ENCODE measurements at regions not wholly inside any gene's neighbourhood (a gene's known extent, or its start where the extent isn't known, plus 50 kb on each side); places are given as distances from the start of the nearest gene placed in this dataset.

DNA sequence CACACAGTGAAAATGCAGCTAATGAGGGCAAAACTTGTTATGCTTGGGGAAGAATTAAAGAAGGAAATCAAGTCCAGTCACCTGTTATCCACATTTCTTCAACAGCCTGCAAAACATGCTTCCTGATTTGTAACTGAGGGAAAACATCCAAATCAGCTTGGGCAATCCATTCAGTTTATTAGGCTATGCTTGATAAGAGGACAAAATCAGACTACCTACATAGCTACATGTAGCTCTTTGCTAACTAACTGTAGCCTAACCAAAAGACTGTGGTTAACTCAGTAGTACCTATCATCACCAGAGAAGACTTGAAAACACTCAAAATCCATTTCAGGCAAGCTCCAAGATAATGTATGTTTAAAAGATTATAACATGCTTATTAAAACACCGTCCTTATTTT is 436.4 kb downstream of the SHQ1 start:
- no peak for DNase-seq (ENCODE audit: extremely low read depth in 1 of 2, low read depth in 1 of 2)

GRCh38 chr3:72411126-72411525 is 437.1 kb downstream of the SHQ1 start:
- DNase-seq (ENCODE audit: extremely low read depth in 1 of 2, low read depth in 1 of 2), result no peak

- no peak for DNase-seq (ENCODE audit: extremely low read depth in 1 of 2, low read depth in 1 of 2)
Measured at GRCh38 chr3:72408983-72409779, 439.1 kb downstream of the SHQ1 start.

DNA sequence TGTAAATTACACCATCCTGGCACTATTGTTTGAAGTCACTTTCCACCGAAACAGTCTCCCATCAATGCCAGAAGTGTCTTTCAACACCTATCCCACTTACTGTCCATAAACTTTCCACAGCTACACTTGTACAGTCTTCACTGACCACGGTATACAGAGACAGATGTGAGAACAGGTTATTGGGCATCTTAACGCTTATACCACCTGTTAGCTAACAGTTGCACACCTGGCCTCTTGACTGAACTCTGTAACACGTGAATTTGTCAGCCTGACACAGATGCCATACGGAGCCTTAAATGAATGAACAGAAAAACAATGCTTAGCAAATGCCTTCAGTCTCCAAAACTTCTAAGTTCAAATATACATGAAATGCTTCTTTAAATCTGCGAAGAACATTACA is 440.5 kb downstream of the SHQ1 start:
- no peak for DNase-seq (ENCODE audit: extremely low read depth in 1 of 2, low read depth in 1 of 2)

DNA sequence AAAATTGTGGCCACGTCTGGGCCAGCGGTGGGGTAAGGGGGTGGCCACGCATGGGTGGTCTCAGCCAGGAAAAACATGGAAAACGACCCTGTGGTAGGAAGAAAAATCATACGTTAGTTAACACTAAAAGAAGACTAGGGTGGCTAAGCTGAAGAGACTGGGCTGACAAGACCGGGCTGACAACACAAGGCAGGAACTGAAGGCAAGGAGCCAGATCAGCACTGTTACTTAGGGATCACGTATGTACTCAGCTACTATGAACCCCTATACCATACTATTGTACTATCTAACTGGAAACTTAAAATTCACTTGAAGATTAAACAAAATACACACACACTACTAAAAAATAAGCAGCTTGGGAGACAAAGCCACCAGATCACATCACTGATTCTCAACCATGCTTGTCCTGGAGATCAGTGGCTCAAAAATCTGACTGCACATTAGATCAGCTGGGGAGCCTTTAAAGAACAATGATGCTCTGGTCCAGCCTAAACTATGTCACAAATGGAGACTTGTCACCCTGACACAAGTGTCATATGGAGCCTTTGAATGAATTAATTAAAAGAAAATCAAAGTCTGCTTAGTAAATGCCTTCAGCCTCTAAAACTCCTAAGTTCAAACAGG is 442.2 kb downstream of the SHQ1 start:
- no peak for DNase-seq (ENCODE audit: extremely low read depth in 1 of 2, low read depth in 1 of 2)

- no peak for DNase-seq (ENCODE audit: extremely low read depth in 1 of 2, low read depth in 1 of 2)
Measured at GRCh38 chr3:72401005-72401545, 447.2 kb downstream of the SHQ1 start.

DNA sequence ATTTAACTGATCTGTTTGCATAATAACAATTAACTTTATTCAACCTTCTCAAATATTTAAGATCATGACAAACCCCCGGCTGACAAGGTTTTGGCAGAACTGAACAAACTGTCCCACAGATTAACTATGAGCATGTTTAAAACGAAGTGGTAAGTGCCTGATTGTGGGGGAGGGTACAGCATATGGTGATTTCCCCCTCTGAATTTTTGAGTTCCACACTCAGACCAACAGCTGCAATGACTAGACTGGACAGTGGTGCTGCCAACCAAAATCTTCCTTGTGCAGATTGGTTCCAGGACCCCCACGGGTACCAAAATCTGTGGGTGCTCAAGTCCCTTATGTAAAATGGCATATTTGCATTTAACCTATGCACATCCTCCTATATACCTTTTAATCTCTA is 449.5 kb downstream of the SHQ1 start:
- DNase-seq (ENCODE audit: extremely low read depth in 1 of 2, low read depth in 1 of 2), result no peak

DNA sequence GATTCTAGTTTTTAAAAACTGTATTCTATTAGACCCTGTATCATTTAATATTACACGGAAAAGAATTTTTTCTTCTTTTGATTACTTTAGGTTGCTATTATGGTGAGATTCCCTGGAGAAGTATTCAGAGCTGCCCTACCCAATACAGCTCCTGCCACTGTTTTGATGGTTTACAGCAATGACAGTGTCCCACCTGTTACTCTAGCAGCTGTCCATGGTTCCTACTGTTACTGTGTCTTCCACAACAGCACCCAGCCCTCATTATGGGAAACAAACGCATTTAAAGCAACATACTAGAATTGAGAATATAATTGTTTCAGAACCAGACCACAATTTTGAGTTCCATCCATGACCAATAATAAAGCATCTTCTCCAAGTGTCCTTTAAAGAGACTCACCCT is 450.7 kb downstream of the SHQ1 start:
- DNase-seq (ENCODE audit: extremely low read depth in 1 of 2, low read depth in 1 of 2), result no peak

GRCh38 chr3:72396899-72397298 is 451.3 kb downstream of the SHQ1 start:
- DNase-seq (ENCODE audit: extremely low read depth in 1 of 2, low read depth in 1 of 2), result no peak

DNA sequence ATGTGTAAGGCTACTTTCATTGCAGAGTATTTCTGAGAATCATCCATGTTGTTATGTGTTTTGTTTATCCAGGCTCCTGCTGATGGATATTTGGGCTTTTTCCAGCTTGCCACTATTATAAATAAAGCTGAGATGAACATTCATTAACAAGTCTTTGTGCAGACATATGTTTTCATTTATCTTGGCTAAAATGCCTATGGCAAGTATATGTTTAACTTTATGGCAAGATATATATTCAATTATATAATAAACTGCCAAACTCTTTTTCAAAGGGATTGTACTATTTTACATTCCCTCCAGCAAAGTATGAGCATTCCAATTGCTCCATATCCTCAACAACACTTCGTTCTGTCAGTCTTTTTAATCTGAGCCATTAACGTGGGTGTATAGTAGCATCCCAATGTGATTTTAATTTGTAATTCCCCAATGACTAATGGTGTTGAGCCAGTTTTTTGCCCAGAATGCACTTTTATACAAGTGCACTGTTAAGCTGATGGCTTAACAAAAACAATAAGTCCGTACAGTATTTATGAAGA is 452.4 kb downstream of the SHQ1 start:
- no peak for DNase-seq (ENCODE audit: extremely low read depth in 1 of 2, low read depth in 1 of 2)

DNA sequence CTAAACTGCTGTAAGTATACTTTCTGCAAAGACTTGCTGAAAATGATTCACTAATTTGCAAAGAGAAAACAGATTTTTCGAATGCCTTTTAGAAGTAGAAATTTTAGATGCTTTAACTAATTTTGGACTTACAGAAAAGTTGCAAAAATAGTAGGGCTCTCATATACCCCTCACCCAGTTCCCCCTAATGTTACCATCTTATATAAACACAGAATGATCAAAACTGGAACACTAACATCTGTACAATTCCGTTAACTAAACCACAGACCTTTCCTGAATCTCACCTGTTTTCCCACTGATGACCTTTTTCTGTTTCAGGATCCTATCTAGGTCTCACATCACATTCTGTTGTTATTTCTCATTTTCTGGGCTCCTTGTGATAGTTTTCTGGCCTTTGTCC is 454.8 kb downstream of the SHQ1 start:
- DNase-seq (ENCODE audit: extremely low read depth in 1 of 2, low read depth in 1 of 2), result no peak

DNA sequence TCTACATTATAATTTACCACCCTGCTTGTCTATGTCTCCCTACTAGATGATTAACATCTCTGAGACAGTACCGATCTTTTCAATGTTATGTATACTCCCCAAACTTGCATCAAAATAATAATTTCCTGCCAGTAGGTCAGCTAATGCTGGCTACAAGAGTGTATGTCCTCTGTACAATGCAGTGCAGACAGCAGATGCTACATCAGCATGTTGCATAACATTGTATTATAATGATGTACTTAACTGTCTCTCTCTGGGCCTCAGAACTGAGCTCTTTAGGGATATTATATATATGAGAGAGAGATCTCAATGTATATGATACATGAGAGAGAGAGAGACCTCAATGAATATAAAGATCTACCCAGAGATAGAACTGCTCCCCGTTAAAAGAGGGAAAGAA is 456.6 kb downstream of the SHQ1 start:
- DNase-seq (ENCODE audit: extremely low read depth in 1 of 2, low read depth in 1 of 2), result no peak

DNA sequence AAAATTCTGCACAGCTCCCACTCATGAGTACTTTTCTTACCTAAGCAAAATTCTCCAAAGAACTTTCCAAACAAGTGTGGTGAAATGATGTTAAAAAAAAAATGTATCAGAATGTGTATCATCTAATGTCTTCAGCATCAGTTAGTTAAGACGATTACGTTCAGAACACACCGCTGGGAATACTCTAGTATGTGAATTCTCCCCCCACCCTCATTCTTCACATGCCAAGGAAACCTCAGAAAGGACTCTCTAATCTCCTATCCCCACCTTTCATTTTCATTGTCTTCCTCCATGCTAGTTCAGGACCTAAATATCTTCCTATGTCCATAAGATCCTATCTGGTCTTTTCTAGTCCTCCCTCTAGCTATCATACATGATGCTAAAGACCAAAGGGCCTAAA is 457.4 kb downstream of the SHQ1 start:
- DNase-seq (ENCODE audit: extremely low read depth in 1 of 2, low read depth in 1 of 2), result no peak

GRCh38 chr3:72388644-72389043 is 459.6 kb downstream of the SHQ1 start:
- DNase-seq (ENCODE audit: extremely low read depth in 1 of 2, low read depth in 1 of 2), result no peak

DNA sequence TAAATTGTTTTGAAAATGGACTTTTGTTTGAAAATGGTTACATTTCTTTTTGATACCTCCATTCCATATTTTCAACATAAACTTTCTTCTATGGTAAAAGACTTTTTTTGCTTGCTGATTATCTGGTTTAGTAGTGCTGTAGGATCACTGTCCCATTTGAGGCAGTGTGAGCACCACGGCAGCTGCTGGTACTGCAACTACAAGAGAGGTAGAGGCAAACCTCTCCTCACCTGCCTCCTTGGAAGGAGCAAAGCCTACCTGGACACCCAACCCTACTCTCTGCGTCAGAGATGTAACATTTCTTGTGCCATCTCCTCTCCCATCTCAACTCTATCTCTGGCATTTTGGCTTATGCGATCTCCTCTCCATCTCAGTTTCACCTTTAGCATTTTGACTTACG is 460.1 kb downstream of the SHQ1 start:
- no peak for DNase-seq (ENCODE audit: extremely low read depth in 1 of 2, low read depth in 1 of 2)

GRCh38 chr3:72386327-72387000 is 461.8 kb downstream of the SHQ1 start:
- no peak for DNase-seq (ENCODE audit: extremely low read depth in 1 of 2, low read depth in 1 of 2)

- no peak for DNase-seq (ENCODE audit: extremely low read depth in 1 of 2, low read depth in 1 of 2)
Measured at GRCh38 chr3:72385167-72385566, 463.1 kb downstream of the SHQ1 start.

- DNase-seq (ENCODE audit: extremely low read depth in 1 of 2, low read depth in 1 of 2), result no peak
Measured at GRCh38 chr3:72384602-72385001, 463.6 kb downstream of the SHQ1 start.

DNA sequence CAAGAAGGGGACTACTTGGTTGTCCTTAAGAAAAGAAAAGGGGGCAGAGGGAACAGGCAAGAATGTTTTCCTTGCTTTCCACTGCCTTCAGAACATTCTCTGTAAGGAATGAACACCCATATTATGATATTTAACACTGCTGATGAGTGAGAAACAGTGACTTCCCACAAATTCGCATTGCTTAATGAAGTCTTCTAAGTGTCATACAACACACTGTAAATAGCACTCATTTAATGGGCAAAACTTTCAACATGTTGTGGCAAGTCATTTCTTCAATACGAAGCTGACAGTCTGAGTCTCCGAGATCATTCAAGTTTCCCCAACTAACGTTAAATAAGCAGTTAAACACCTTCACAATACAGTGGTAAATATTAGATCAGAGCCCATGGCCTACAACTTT is 464.4 kb downstream of the SHQ1 start:
- DNase-seq (ENCODE audit: extremely low read depth in 1 of 2, low read depth in 1 of 2), result no peak

DNA sequence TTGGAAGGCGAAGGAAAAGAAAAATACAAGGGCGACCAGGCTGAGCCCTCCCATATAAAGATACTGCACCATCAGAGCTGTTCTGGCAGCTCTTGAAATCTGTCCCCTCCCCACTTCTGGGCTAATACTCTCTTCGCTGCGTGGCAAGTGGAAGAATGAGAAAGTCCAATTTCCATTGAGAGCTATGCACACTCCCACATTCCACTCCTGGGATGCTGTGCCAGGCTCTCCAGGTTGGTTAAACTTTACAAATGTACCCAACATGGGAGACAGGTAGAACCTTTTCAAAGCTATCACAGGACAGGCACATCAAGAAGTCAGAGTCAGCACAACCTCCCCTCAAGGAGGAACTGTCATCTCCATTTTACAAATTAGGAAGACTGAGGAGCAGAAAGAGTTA is 465.0 kb downstream of the SHQ1 start:
- no peak for DNase-seq (ENCODE audit: extremely low read depth in 1 of 2, low read depth in 1 of 2)

DNA sequence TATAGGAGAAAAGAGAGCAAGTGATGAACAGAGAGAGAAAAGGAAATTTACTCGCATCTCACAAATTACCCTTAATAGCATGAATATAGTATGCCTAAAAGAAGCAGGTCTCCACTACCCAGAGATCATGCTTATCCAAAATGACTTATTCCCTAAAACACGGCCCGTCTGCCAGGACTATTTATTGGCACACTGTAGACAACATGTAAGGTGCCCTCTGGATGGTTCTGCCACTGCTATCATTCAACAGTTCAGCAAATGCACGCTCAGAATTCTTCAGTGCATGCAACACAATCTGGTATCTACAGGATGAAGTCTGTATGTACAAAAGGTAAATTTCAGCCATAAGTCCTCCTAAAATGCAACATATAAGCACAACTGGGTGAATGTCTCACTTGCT is 465.8 kb downstream of the SHQ1 start:
- DNase-seq (ENCODE audit: extremely low read depth in 1 of 2, low read depth in 1 of 2), result no peak

GRCh38 chr3:72381584-72381983 is 466.7 kb downstream of the SHQ1 start:
- DNase-seq (ENCODE audit: extremely low read depth in 1 of 2, low read depth in 1 of 2), result no peak

All from activated CD8-positive, alpha-beta memory T cell treated with anti-CD3 and anti-CD28 coated beads for 1 hour (primary cell).